ENCODE measurements at regions not wholly inside any gene's neighbourhood (a gene's known extent, or its start where the extent isn't known, plus 50 kb on each side); places are given as distances from the start of the nearest gene placed in this dataset.
A peak's percentile ranks its signal among the peaks of the same experiment; 100 is the strongest.

GRCh38 chr5:167951116-167951515, 340.3 kb upstream of the WWC1 start:
- Mint-ChIP-seq H3K27me3 (peaks cover 7% of the 10 kb centered on the region), H3K9me3 (ENCODE audit: low read depth) (peaks cover 9% of the 10 kb centered on the region), H3K27ac (no peak overlapping the region), H3K4me1 (ENCODE audit: low read depth) (peaks cover 18% of the 10 kb centered on the region), H3K36me3 (ENCODE audit: insufficient read depth) (no peaks in the 10 kb centered on the region), H3K4me3 (ENCODE audit: low read depth) (no peak overlapping the region)
- TF ChIP-seq, protein P1, sequence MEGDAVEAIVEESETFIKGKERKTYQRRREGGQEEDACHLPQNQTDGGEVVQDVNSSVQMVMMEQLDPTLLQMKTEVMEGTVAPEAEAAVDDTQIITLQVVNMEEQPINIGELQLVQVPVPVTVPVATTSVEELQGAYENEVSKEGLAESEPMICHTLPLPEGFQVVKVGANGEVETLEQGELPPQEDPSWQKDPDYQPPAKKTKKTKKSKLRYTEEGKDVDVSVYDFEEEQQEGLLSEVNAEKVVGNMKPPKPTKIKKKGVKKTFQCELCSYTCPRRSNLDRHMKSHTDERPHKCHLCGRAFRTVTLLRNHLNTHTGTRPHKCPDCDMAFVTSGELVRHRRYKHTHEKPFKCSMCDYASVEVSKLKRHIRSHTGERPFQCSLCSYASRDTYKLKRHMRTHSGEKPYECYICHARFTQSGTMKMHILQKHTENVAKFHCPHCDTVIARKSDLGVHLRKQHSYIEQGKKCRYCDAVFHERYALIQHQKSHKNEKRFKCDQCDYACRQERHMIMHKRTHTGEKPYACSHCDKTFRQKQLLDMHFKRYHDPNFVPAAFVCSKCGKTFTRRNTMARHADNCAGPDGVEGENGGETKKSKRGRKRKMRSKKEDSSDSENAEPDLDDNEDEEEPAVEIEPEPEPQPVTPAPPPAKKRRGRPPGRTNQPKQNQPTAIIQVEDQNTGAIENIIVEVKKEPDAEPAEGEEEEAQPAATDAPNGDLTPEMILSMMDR (IDR thresholded peaks at IDR 0.05; ENCODE audit: unreplicated experiment), result no peak
- DNase-seq (ENCODE audit: low spot score, unreplicated experiment), result no peak

DNA sequence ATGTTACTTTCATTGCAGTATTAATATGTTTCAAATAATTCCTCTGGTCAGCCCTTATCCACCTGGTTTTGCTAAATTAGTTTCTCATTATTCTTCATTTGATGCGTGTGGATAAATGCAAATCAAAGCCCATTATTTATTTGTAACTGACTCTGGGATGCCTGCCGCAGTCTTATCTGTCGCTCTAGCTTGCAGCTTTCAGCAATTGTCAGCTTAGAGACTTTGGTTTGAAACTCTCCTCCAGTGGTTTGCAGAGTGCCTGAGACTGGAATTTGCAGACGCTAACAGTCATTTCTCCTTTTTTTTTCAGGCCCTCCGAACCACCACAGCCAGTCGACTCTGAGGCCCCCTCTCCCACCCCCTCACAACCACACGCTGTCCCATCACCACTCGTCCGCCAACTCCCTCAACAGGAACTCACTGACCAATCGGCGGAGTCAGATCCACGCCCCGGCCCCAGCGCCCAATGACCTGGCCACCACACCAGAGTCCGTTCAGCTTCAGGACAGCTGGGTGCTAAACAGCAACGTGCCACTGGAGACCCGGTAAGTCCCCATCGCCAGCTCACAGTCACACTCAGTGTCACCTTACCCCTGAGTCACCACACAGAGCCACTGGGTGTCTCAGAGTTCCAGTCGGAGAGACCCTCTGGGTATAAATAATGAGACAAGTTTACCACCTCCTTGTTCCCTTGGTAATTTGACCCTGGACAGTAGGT, 339.0 kb upstream of the WWC1 start:
- DNase-seq (ENCODE audit: low spot score, unreplicated experiment), result no peak
- peaks cover 7% of the 10 kb centered on the region for H3K27me3 Mint-ChIP-seq
- peaks cover 20% of the 10 kb centered on the region for H3K9me3 Mint-ChIP-seq (ENCODE audit: low read depth)
- peaks cover 18% of the 10 kb centered on the region for H3K4me1 Mint-ChIP-seq (ENCODE audit: low read depth)
- TF ChIP-seq, protein P1 (IDR thresholded peaks at IDR 0.05; ENCODE audit: unreplicated experiment), result no peak
- peak overlapping the region; percentile 80 for H3K27ac Mint-ChIP-seq
- H3K4me3 Mint-ChIP-seq (ENCODE audit: low read depth), result no peak overlapping the region
- no peaks in the 10 kb centered on the region for H3K36me3 Mint-ChIP-seq (ENCODE audit: insufficient read depth)

- Mint-ChIP-seq H3K27ac (no peak overlapping the region), H3K36me3 (ENCODE audit: insufficient read depth) (no peaks in the 10 kb centered on the region), H3K9me3 (ENCODE audit: low read depth) (peaks cover 28% of the 10 kb centered on the region), H3K4me3 (ENCODE audit: low read depth) (no peak overlapping the region), H3K4me1 (ENCODE audit: low read depth) (peaks cover 18% of the 10 kb centered on the region), H3K27me3 (peaks cover 7% of the 10 kb centered on the region)
- TF ChIP-seq, protein P1 (IDR thresholded peaks at IDR 0.05; ENCODE audit: unreplicated experiment), result no peak
- DNase-seq (ENCODE audit: low spot score, unreplicated experiment), result no peak
Observed at GRCh38 chr5:167953151-167953798, 338.2 kb upstream of the WWC1 start.

GRCh38 chr5:167961731-167962130, 329.7 kb upstream of the WWC1 start:
- H3K4me3 Mint-ChIP-seq (ENCODE audit: low read depth), result no peak overlapping the region
- no peaks in the 10 kb centered on the region for H3K36me3 Mint-ChIP-seq (ENCODE audit: insufficient read depth)
- TF ChIP-seq, protein P1 (IDR thresholded peaks at IDR 0.05; ENCODE audit: unreplicated experiment), result no peak
- DNase-seq (ENCODE audit: low spot score, unreplicated experiment), result no peak
- no peak overlapping the region for H3K27ac Mint-ChIP-seq
- H3K4me1 Mint-ChIP-seq (ENCODE audit: low read depth), result no peaks in the 10 kb centered on the region
- H3K27me3 Mint-ChIP-seq, result no peaks in the 10 kb centered on the region
- peaks cover 19% of the 10 kb centered on the region for H3K9me3 Mint-ChIP-seq (ENCODE audit: low read depth)

GRCh38 chr5:167964529-167964928, 326.9 kb upstream of the WWC1 start:
- no peak for DNase-seq (ENCODE audit: low spot score, unreplicated experiment)
- no peaks in the 10 kb centered on the region for H3K36me3 Mint-ChIP-seq (ENCODE audit: insufficient read depth)
- peaks cover 3% of the 10 kb centered on the region for H3K27me3 Mint-ChIP-seq
- no peak overlapping the region for H3K4me3 Mint-ChIP-seq (ENCODE audit: low read depth)
- TF ChIP-seq, protein P1 (IDR thresholded peaks at IDR 0.05; ENCODE audit: unreplicated experiment), result peak; percentile 44
- H3K27ac Mint-ChIP-seq, result no peak overlapping the region
- H3K9me3 Mint-ChIP-seq (ENCODE audit: low read depth), result peaks cover under 1% of the 10 kb centered on the region
- peaks cover 8% of the 10 kb centered on the region for H3K4me1 Mint-ChIP-seq (ENCODE audit: low read depth)
